ENCODE measurements at regions not wholly inside any gene's neighbourhood (a gene's known extent, or its start where the extent isn't known, plus 50 kb on each side); places are given as distances from the start of the nearest gene placed in this dataset.

DNA sequence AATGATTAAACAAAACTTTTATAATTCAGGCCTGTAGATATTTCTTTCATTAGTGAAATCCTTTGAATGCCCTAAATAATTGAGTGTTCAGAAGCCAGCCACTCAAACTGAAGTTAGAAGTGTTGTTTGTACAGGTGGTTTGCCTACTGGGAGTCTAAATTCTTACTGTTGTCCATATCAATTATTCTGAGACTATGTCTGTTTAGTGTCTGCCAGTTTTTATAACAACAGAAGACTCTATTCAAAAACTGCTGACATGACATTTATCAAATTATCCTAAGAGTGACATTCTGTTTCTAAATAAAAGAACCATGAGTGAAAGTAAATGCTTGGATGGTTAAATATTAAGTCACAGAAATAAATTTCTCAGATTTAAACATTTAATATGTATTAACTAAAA lies 375.1 kb downstream of the FAT4 start:
- no peak for TF ChIP-seq POLR2AphosphoS5 (IDR thresholded peaks at IDR 0.05)
- no peak for TF ChIP-seq POLR2A (IDR thresholded peaks at IDR 0.05)
- no peak for TF ChIP-seq EP300 (IDR thresholded peaks at IDR 0.05)
- TF ChIP-seq CTCF (IDR thresholded peaks at IDR 0.05), result no peak
- H3K9me3 ChIP-seq, result no peaks in the 10 kb centered on the region
- no peak overlapping the region for H3K27ac ChIP-seq
- no peak for ATAC-seq
- H3K4me3 ChIP-seq, result no peak overlapping the region
- H3K36me3 ChIP-seq, result no peaks in the 10 kb centered on the region
- H3K4me1 ChIP-seq, result no peaks in the 10 kb centered on the region
- H3K27me3 ChIP-seq, result no peaks in the 10 kb centered on the region

DNA sequence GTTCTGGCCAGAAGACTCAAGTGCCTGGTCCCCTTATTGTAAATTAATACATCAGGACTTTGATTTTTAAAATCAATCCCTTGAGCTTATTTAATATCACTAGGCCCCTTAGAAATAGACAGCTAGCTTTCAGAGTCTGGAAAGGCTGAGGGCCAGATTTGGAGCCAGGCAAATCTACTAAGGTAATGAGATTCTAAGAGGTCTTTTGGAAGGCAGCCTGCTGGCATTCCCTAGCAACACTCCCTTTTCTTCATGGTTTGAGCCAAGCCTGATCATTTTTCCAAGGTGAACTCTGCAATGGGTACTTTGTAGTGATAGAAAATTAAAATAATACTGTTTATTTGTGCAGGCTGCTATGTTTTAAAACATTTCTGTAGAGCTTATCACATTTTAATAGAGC lies 378.5 kb downstream of the FAT4 start:
- Histone ChIP-seq H3K27me3 (no peaks in the 10 kb centered on the region), H3K27ac (no peak overlapping the region), H3K4me1 (no peaks in the 10 kb centered on the region), H3K9me3 (peaks cover 0 to 9% (median 0%) of the 10 kb centered on the region in 3 donors), H3K36me3 (no peaks in the 10 kb centered on the region), H3K4me3 (no peak overlapping the region)
- ATAC-seq, result no peak
- no peak for TF ChIP-seq POLR2A (IDR thresholded peaks at IDR 0.05)
- no peak for TF ChIP-seq EP300 (IDR thresholded peaks at IDR 0.05)
- no peak for TF ChIP-seq CTCF (IDR thresholded peaks at IDR 0.05)
- TF ChIP-seq POLR2AphosphoS5 (IDR thresholded peaks at IDR 0.05), result no peak

DNA sequence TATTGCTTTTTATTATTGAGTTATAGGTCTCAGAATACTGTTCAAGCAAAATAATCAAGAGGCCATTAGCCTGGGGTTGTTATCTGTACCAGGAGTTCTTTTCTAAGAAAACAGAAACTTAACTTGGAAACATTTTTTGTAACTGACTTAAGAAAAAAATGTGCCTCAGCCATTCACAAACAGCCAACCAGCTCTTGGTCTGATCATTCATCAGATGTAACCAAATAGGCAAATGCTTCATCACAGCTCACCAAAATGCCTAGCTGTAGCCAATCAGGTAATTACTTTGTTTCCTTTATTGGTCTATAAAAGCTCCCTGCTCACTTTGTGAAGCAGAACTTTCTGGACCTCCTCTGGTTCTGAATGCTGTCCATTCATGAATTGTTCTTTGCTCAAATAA lies 387.7 kb downstream of the FAT4 start:
- Histone ChIP-seq H3K27ac (no peak overlapping the region), H3K27me3 (no peaks in the 10 kb centered on the region), H3K4me1 (no peaks in the 10 kb centered on the region), H3K9me3 (peaks cover 0 to 7% (median 0%) of the 10 kb centered on the region in 3 donors), H3K36me3 (no peaks in the 10 kb centered on the region), H3K4me3 (no peak overlapping the region)
- ATAC-seq, result no peak
- TF ChIP-seq POLR2A (IDR thresholded peaks at IDR 0.05), result no peak
- TF ChIP-seq CTCF (IDR thresholded peaks at IDR 0.05), result no peak
- TF ChIP-seq EP300 (IDR thresholded peaks at IDR 0.05), result no peak

DNA sequence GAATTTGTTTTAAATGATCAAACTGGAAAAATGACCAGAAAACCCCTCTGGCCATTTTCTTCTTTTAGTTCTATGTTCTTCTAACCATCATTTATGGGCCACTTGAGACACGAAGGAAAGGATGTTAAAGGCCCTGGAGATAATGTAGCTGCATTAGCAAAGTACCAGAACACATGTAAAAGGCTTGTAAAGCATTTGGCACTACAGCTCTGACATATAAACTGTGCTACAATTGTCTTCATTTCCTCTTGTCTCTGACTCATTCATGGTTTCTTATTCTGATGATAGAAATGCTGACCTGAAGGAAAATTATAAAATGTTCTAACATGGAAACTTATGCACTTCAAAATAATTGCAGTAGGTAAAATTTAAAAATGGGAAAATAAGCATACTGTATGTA lies 388.7 kb downstream of the FAT4 start:
- Histone ChIP-seq H3K27me3 (no peaks in the 10 kb centered on the region), H3K27ac (no peak overlapping the region), H3K4me1 (no peaks in the 10 kb centered on the region), H3K36me3 (no peaks in the 10 kb centered on the region), H3K9me3 (no peaks in the 10 kb centered on the region), H3K4me3 (no peak overlapping the region)
- ATAC-seq, result no peak
- TF ChIP-seq POLR2A (IDR thresholded peaks at IDR 0.05) (no peak), EP300 (IDR thresholded peaks at IDR 0.05) (no peak), POLR2AphosphoS5 (IDR thresholded peaks at IDR 0.05) (no peak), CTCF (IDR thresholded peaks at IDR 0.05) (no peak)
- 33% methylated on average over 1 of the region's 1 CpG; no CpG with 5 or more reads in 1 of the 2 donors for WGBS, 2 donors (ENCODE audit: low coverage in 1 of 2)

GRCh38 chr4:125704726-125705125 lies 390.0 kb downstream of the FAT4 start:
- H3K36me3 ChIP-seq, result no peaks in the 10 kb centered on the region
- no peak for ATAC-seq
- H3K27ac ChIP-seq, result no peak overlapping the region
- WGBS, 2 donors (ENCODE audit: low coverage in 1 of 2), result 60 to 78% methylated on average over 3 of the region's 3 CpGs
- H3K9me3 ChIP-seq, result no peaks in the 10 kb centered on the region
- H3K27me3 ChIP-seq, result no peaks in the 10 kb centered on the region
- no peak overlapping the region for H3K4me3 ChIP-seq
- no peaks in the 10 kb centered on the region for H3K4me1 ChIP-seq
- no peak for TF ChIP-seq EP300 (IDR thresholded peaks at IDR 0.05)
- no peak for TF ChIP-seq CTCF (IDR thresholded peaks at IDR 0.05)
- TF ChIP-seq POLR2A (IDR thresholded peaks at IDR 0.05), result no peak
- TF ChIP-seq POLR2AphosphoS5 (IDR thresholded peaks at IDR 0.05), result no peak
